Inferior parietal cortex (tissue), 1 donor: ENCODE measurements at regions not wholly inside any gene's neighbourhood (a gene's known extent, or its start where the extent isn't known, plus 50 kb on each side); places are given as distances from the start of the nearest gene placed in this dataset.

Experiments used
- DNase-seq: peaks from one replicate; pipeline ENCODE4 v3.0.0-alpha.2; 2016; ENCODE audit errors: extremely low spot score

- DNase-seq = no peak
Measured at GRCh38 chr5:148708854-148709253, 54.5 kb upstream of the HTR4 start.

GRCh38 chr5:148711961-148712360 lies 57.6 kb upstream of the HTR4 start:
- DNase-seq = no peak

GRCh38 chr5:148713735-148714508 lies 59.6 kb upstream of the HTR4 start:
- no peak for DNase-seq

- DNase-seq = no peak
Measured at GRCh38 chr5:148716716-148717115, 62.4 kb upstream of the HTR4 start.

GRCh38 chr5:148717668-148718067 lies 63.3 kb upstream of the HTR4 start:
- no peak for DNase-seq

GRCh38 chr5:148719605-148720004 lies 65.3 kb upstream of the HTR4 start:
- no peak for DNase-seq

- DNase-seq = no peak
Measured at GRCh38 chr5:148720257-148720656, 65.9 kb upstream of the HTR4 start.

GRCh38 chr5:148723143-148723542 lies 68.8 kb upstream of the HTR4 start:
- no peak for DNase-seq

- DNase-seq = no peak
Measured at GRCh38 chr5:148725675-148726074, 71.3 kb upstream of the HTR4 start.

GRCh38 chr5:148729182-148729581 lies 74.9 kb upstream of the HTR4 start:
- no peak for DNase-seq

- no peak for DNase-seq
Measured at GRCh38 chr5:148730270-148730669, 75.9 kb upstream of the HTR4 start.

GRCh38 chr5:148730942-148731898 lies 76.9 kb upstream of the HTR4 start:
- peak; percentile 94 for DNase-seq

GRCh38 chr5:148732692-148733091 lies 78.4 kb upstream of the HTR4 start:
- no peak for DNase-seq

GRCh38 chr5:148733601-148734438 lies 79.5 kb upstream of the HTR4 start:
- DNase-seq = peak; percentile 96

- no peak for DNase-seq
Measured at GRCh38 chr5:148734518-148734917, 80.2 kb upstream of the HTR4 start.

GRCh38 chr5:148735301-148735835 lies 81.0 kb upstream of the HTR4 start:
- DNase-seq = no peak

- no peak for DNase-seq
Measured at GRCh38 chr5:148739023-148739422, 84.7 kb upstream of the HTR4 start.

- DNase-seq = no peak
Measured at GRCh38 chr5:148739524-148739923, 85.2 kb upstream of the HTR4 start.

GRCh38 chr5:148740079-148740858 lies 85.9 kb upstream of the HTR4 start:
- DNase-seq = no peak

- peak; percentile 77 for DNase-seq
Measured at GRCh38 chr5:148740966-148741742, 85.3 kb upstream of the ADRB2 start.
